IPS-15b (cell line): ENCODE measurements at regions not wholly inside any gene's neighbourhood (a gene's known extent, or its start where the extent isn't known, plus 50 kb on each side); places are given as distances from the start of the nearest gene placed in this dataset.
"Not testable (repeated sequence)": the region's sequence is repeated elsewhere in the genome, so short reads cannot be mapped to it uniquely, and the experiment has no call there.

Experiments used
- H3K27me3 ChIP-seq: one replicate; pipeline ENCODE4 v1.6.1; 2013; ENCODE audit warnings: low read length; ENCODE audit not compliant: control insufficient read depth, insufficient read depth
- H3K36me3 ChIP-seq: one replicate; pipeline ENCODE4 v1.6.1; 2013; ENCODE audit warnings: low read length; ENCODE audit not compliant: control insufficient read depth, insufficient read depth
- H3K4me1 ChIP-seq: one replicate; pipeline ENCODE4 v1.6.1; 2013; ENCODE audit warnings: mild to moderate bottlenecking, low read length; ENCODE audit not compliant: control insufficient read depth, insufficient read depth
- H3K4me3 ChIP-seq: one replicate; pipeline ENCODE4 v1.5.1; 2013; ENCODE audit warnings: low read depth, low read length
- H3K9ac ChIP-seq: one replicate; pipeline ENCODE4 v1.6.1; 2013; ENCODE audit warnings: low read depth, mild to moderate bottlenecking, low read length
- H3K9me3 ChIP-seq: one replicate; pipeline ENCODE4 v1.6.1; 2013; ENCODE audit warnings: mild to moderate bottlenecking, low read length; ENCODE audit not compliant: control insufficient read depth, insufficient read depth

DNA sequence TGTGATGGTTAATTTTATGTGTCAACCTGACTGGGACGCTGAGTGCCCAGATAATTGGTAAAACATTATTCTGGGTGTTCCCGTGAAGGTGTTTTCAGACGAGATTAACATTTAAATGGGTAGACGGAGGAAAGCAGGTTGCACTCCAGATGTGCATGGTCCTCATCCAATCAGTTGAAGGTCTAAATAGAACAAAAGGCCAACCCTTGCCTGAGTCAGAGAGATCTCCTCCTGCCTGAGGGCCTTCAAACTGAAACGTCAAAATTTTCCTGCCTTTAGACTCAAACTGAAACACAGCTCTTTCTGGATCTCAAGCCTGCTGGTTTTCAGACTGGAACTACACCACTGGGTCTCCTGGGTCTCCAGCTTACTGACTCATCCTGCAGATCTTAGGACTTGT lies 73.5 kb downstream of the NPIPA8 start:
- H3K9me3 ChIP-seq, H3K36me3 ChIP-seq, H3K4me1 ChIP-seq, H3K9ac ChIP-seq, H3K27me3 ChIP-seq, H3K4me3 ChIP-seq: not testable (repeated sequence)

DNA sequence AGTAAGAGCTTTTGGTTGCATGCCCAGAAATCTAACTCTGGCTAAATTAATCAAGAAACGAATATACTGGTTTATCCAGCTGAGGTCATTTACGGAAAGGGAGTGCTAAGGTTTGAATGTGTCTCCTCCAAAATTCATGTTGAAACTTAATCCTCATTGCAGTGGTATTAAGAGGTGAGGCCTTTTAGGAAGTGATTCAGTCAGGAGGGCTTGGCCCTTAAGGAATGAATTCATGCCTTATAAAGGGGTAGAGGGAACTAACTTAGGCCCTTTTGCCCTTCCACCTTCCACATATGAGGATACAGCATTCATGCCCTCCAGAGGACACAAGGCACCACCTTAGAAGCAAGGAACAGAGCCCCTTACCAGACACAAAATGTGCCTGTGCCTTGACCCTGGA lies 74.7 kb downstream of the NPIPA8 start:
- not testable (repeated sequence) for H3K4me3 ChIP-seq, H3K9ac ChIP-seq, H3K36me3 ChIP-seq, H3K27me3 ChIP-seq, H3K4me1 ChIP-seq, H3K9me3 ChIP-seq

DNA sequence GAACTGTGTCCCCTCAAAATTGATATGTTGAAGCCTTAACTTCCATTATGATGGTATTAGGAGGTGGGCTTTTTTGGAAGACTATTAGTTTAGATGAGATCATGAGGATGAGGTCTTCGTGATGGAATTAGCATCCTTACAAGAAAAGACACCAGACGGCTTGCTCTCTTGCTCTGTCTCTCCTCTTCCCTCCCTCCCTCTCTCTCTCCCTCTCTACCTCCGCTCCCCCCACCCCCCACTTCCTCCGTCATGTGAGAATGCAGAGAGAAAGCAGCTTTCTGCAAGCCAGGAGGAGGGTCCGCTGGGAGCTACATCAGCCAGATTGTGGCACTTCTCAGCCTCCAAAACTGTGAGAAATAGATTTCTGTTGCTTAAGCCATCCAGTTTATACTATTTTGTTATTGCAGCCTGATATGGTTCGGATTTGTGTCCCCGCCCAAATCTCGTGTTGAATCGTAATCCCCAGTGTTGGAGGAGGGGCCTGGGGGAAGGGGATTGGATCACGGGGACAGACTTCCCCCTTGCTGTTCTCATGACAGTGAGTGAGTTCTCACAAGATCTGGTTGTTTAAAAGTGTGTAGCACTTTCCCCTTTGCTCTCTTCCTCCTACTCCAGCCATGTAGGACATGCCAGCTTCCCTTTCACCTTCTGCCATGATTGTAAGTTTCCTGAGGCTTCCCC lies 76.9 kb downstream of the NPIPA8 start:
- H3K4me1 ChIP-seq, H3K27me3 ChIP-seq, H3K9me3 ChIP-seq, H3K36me3 ChIP-seq, H3K4me3 ChIP-seq, H3K9ac ChIP-seq: not testable (repeated sequence)

DNA sequence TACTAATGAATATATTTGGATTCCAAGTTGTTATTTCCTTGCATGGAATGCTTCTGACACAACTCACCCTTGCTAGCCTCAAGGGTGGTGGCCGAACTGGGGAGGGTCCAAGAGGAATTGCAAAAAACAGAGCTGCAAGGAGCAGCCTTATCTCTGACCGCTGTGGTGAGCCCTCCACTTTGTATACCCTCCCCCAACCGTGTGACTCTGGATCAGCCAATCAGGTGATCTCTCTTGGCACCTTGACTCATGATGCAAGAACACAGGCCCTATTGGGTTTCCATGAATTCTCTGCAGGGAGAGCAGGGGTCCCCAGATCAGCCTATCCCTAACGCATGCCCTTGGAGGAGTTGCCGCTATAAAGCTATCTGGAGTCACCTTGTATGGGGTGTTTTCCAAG lies 83.6 kb downstream of the NPIPA8 start:
- H3K4me1 ChIP-seq, H3K4me3 ChIP-seq, H3K9ac ChIP-seq, H3K9me3 ChIP-seq, H3K27me3 ChIP-seq, H3K36me3 ChIP-seq: not testable (repeated sequence)

DNA sequence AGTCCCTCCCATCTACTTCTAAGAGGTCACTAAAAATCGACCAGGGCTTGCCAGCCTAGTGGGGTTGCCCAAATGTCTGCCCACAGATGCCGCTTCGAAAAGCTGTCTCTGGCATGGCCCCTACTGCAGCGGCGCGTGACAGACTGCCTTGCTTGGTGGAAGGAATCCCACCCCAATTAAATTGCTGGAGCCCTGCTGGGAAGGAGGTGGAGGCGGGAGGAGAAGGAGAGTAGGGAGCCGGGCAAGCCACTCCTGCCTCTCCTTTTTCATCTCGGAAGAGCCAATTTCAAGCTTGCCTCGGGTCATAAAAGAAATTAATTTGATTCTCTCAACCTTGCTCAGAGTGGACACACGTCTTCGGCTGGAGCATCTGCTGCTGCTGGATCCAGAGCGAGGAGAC lies 106.0 kb downstream of the NPIPA8 start:
- not testable (repeated sequence) for H3K9ac ChIP-seq, H3K36me3 ChIP-seq, H3K4me1 ChIP-seq, H3K4me3 ChIP-seq, H3K27me3 ChIP-seq, H3K9me3 ChIP-seq

DNA sequence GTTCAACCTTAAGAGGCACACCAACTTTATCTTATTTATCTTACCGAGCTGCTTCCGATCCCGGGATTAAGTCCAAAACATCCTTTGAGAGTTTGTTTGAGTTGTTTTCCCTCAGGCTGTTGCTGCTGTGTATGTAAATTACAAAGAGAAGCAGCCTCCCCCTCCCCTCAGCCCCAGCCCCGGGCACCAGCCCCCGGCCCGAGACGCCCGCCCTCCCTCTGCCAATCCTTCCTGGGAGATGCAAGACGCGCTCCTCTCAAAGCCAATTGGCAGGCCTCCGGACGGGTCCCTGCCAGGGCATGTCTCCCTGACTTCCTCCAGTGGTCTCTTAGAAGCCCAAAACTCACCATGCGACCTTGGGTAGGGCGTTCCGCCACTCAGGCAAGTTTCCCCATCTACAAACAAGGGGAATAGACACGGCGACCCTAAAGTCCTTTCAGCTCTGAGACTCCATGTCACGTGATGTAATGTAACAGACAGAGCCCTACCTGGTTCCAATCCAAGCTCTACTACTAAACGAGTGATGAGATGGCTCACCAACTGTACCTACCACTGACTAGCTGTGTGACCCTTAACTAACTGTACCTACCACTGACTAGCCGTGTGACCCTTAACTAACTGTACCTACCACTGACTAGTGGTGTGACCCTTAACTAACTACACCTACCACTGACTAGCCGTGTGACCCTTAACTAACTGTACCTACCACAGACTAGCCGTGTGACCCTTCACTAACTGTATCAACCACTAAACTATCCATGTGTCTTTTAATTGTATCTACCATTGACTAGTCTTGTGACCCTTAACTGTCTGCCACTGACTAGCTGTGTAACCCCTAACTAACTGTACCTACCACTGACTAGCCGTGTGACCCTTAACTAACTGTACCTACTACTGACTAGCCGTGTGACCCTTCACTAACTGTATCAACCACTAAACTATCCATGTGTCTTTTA lies 114.2 kb downstream of the NPIPA8 start:
- H3K36me3 ChIP-seq, H3K4me3 ChIP-seq, H3K27me3 ChIP-seq, H3K9ac ChIP-seq, H3K4me1 ChIP-seq, H3K9me3 ChIP-seq: not testable (repeated sequence)

DNA sequence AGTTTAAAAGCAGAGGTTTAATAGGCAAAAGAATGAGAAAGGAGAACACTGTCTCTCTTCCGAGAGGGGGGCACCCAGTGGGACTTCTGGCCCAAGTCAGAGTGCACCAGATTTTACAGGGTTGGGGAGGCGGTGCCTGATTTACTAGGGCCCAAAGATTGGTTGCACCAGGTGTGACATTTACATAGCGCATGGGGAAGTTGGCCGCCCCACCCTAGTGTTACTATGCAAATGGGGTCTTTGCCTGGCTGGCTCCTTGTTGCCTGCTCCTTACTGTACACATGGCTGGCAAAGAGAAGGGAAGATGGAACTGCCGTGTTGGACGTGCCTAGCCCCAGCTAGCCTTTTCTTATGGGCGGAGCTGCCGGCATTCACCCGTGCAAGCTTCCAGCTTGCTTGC lies 118.8 kb downstream of the NPIPA8 start:
- H3K36me3 ChIP-seq, H3K4me3 ChIP-seq, H3K27me3 ChIP-seq, H3K4me1 ChIP-seq, H3K9ac ChIP-seq, H3K9me3 ChIP-seq: not testable (repeated sequence)

DNA sequence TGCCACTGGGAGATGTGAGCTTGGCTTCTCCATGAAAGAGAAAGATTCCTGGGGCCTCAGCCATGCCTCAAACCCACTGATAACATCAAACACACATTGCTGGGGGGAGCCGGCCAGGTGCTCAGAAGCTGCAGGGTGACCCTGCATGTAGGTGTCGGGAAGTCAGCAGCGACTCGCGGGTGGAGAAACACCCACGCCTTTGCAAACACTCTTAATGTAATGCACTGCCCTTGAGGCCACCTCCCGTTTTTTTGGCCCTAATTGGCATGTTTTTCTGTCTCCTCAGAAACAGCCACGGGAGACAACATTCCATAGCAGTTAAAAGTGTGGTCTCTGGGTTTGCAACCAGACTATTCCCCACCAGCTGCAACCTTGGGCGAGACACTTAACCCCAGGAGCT lies 119.7 kb downstream of the NPIPA8 start:
- H3K36me3 ChIP-seq, H3K4me3 ChIP-seq, H3K9ac ChIP-seq, H3K27me3 ChIP-seq, H3K9me3 ChIP-seq, H3K4me1 ChIP-seq: not testable (repeated sequence)

DNA sequence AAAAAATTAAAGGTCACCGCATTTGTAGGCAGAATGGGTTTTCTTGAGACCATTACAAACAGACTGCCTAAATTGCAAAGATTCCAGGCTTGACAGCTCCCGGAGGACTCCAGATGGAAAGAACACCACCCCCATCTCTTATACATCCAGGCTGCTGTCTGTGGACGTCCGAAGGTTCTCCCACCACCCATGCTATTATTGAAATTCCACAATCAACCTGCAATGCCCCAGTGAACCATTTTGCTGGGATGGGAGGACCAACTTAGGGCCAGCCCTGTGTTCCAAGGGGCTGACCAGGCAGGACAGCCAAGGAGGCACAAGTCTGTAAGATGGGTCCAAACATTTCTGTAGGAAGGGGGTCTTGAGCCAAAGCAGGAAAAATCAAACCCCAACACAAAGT lies 122.7 kb downstream of the NPIPA8 start:
- H3K36me3 ChIP-seq: not testable (repeated sequence)

DNA sequence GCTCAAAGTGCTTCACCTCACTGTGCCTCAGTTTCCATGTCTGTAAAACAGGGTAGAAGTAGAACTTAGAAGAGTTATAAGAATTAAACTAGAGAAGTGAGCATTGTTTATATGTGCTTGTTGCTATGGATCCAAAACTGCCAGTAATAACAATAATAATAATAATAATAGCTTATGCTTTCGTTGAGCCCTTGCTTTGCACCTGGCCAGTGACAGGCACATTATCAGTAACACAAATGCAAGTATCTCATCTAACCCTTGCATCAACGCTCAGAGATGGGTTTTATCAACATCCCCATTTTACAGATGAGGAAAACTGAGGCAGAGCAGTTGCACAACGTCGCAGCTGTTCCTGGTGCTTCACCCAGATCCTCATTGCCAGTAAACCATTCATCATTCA lies 125.0 kb downstream of the NPIPA8 start:
- not testable (repeated sequence) for H3K4me3 ChIP-seq, H3K9me3 ChIP-seq, H3K4me1 ChIP-seq, H3K36me3 ChIP-seq, H3K27me3 ChIP-seq, H3K9ac ChIP-seq

More for the DNA sequence above, 122.7 kb downstream of the NPIPA8 start:
- H3K4me3 ChIP-seq, H3K27me3 ChIP-seq, H3K9me3 ChIP-seq, H3K9ac ChIP-seq, H3K4me1 ChIP-seq: not testable (repeated sequence)

DNA sequence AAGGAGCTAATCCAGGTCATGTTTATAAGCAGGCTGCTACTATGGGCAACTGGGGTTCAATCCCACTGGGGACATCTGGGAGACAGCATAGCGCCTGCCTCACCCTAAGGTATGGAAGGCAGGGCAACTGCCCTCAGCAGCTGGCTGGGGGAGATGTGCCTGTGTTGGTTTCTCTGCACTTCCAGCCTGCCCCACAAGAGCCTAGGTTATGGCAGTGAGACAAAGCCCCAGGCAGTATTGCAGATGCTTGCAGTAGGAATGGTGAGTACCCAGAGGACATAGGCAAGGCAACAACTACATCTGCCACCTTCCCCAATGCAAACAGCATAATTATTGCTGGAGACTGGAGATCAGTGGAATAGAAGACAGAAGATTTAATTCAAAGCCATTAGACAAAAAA lies 131.8 kb downstream of the NPIPA8 start:
- H3K4me3 ChIP-seq, H3K4me1 ChIP-seq, H3K36me3 ChIP-seq, H3K27me3 ChIP-seq, H3K9ac ChIP-seq, H3K9me3 ChIP-seq: not testable (repeated sequence)

DNA sequence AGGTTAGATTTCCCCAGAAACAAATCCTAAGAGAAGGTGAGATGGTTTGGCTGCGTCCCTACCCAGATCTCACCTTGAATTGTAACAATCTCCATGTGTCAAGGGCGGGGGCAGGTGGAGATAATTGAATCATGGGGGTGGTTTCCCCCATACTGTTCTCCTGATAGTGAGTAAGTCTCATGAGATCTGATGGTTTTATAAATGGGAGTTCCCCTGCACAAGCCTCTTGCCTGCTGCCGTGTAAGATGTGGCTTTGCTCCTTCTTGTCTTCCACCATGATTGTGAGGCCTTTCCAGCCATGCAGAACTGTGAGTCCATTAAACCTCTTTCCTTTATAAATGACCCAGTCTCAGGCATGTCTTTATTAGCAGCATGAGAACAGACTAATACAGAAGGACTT lies 132.2 kb downstream of the NPIPA8 start:
- H3K4me1 ChIP-seq, H3K4me3 ChIP-seq, H3K9me3 ChIP-seq, H3K9ac ChIP-seq, H3K27me3 ChIP-seq, H3K36me3 ChIP-seq: not testable (repeated sequence)
